Thoracic aorta (tissue), 2 donors: ENCODE measurements at regions not wholly inside any gene's neighbourhood (a gene's known extent, or its start where the extent isn't known, plus 50 kb on each side); places are given as distances from the start of the nearest gene placed in this dataset.

Experiments
- ATAC-seq: fragments of 150-250 bp; one replicate; pipeline ENCODE4 v1.8.0; 2017; ENCODE audit warnings: low read depth; ENCODE audit not compliant: insufficient number of reproducible peaks, low FRiP score
- DNase-seq: peaks from one replicate; pipeline ENCODE4 v3.0.0-alpha.2; 2020; ENCODE audit warnings: low spot score
- H3K27ac ChIP-seq, 2 donors: fragments of 200-600 bp; sonication (generic); 1 replicate in 1 of 2; 2 replicates in 1 of 2; pipeline ENCODE4 v1.5.1; 2016; ENCODE audit warnings: mild to moderate bottlenecking in 2 of 2, moderate library complexity in 2 of 2
- H3K27me3 ChIP-seq: fragments of 200-600 bp; sonication (generic); replicated peaks from 2 replicates; pipeline ENCODE4 v1.6.0; 2016; ENCODE audit warnings: mild to moderate bottlenecking; ENCODE audit not compliant: insufficient read depth
- H3K36me3 ChIP-seq: fragments of 200-600 bp; sonication (generic); one replicate; pipeline ENCODE4 v1.5.1; 2016
- H3K4me1 ChIP-seq, 2 donors: fragments of 200-600 bp; sonication (generic); 1 replicate in 1 of 2; 2 replicates in 1 of 2; pipeline versions ENCODE4 v1.5.1 to v1.6.0; 2016; ENCODE audit warnings: low read depth in 2 of 2, mild to moderate bottlenecking in 1 of 2; ENCODE audit not compliant: control insufficient read depth in 1 of 2
- H3K4me3 ChIP-seq: fragments of 200-600 bp; sonication (generic); 2 replicates; pipeline ENCODE4 v1.5.1; 2016; ENCODE audit warnings: mild to moderate bottlenecking
- H3K9me3 ChIP-seq: fragments of 200-600 bp; sonication (generic); 2 replicates; pipeline ENCODE4 v1.5.1; 2016
- CTCF ChIP-seq: fragments of 200-600 bp; sonication (generic); IDR thresholded peaks from one replicate; pipeline ENCODE4 v1.5.1; 2019; ENCODE audit warnings: antibody characterized with exemption

GRCh38 chr10:53298443-53298842 is 525.9 kb upstream of the MBL2 start:
- no peak for ATAC-seq
- H3K4me1 ChIP-seq: no peaks in the 10 kb centered on the region
- H3K27me3 ChIP-seq: no peaks in the 10 kb centered on the region
- no peaks in the 10 kb centered on the region for H3K36me3 ChIP-seq
- DNase-seq: no peak
- TF ChIP-seq CTCF: no peak
- no peak overlapping the region for H3K27ac ChIP-seq
- H3K4me3 ChIP-seq: no peak overlapping the region
- no peaks in the 10 kb centered on the region for H3K9me3 ChIP-seq

GRCh38 chr10:53284615-53285182 is 512.1 kb upstream of the MBL2 start:
- no peaks in the 10 kb centered on the region for H3K4me1 ChIP-seq
- no peaks in the 10 kb centered on the region for H3K9me3 ChIP-seq
- no peak for TF ChIP-seq CTCF
- no peaks in the 10 kb centered on the region for H3K36me3 ChIP-seq
- H3K4me3 ChIP-seq: no peak overlapping the region
- no peak overlapping the region for H3K27ac ChIP-seq
- ATAC-seq (no peak), DNase-seq (no peak)
- no peaks in the 10 kb centered on the region for H3K27me3 ChIP-seq

GRCh38 chr10:53276797-53277196 is 504.2 kb upstream of the MBL2 start:
- no peaks in the 10 kb centered on the region for H3K36me3 ChIP-seq
- no peaks in the 10 kb centered on the region for H3K27me3 ChIP-seq
- no peak for TF ChIP-seq CTCF
- no peaks in the 10 kb centered on the region for H3K4me1 ChIP-seq
- peaks cover 5% of the 10 kb centered on the region for H3K9me3 ChIP-seq
- DNase-seq (no peak), ATAC-seq (no peak)
- no peak overlapping the region for H3K4me3 ChIP-seq
- H3K27ac ChIP-seq: no peak overlapping the region

GRCh38 chr10:53269482-53269881 is 496.9 kb upstream of the MBL2 start:
- Histone ChIP-seq H3K9me3 (peaks cover 5% of the 10 kb centered on the region), H3K4me3 (no peak overlapping the region), H3K27me3 (no peaks in the 10 kb centered on the region), H3K27ac (no peak overlapping the region), H3K4me1 (no peaks in the 10 kb centered on the region), H3K36me3 (no peaks in the 10 kb centered on the region)
- TF ChIP-seq CTCF: no peak
- DNase-seq (no peak), ATAC-seq (no peak)

GRCh38 chr10:53260213-53260612 is 487.6 kb upstream of the MBL2 start:
- Histone ChIP-seq H3K36me3 (no peaks in the 10 kb centered on the region), H3K4me3 (no peak overlapping the region), H3K9me3 (no peaks in the 10 kb centered on the region), H3K27ac (no peak overlapping the region), H3K4me1 (no peaks in the 10 kb centered on the region), H3K27me3 (no peaks in the 10 kb centered on the region)
- no peak for TF ChIP-seq CTCF
- no peak for DNase-seq
- ATAC-seq: no peak
